Right ventricle myocardium inferior (tissue), 1 donor: ENCODE measurements at regions not wholly inside any gene's neighbourhood (a gene's known extent, or its start where the extent isn't known, plus 50 kb on each side); places are given as distances from the start of the nearest gene placed in this dataset.

Experiments used
- ATAC-seq: fragments of 200-7000 bp; cut with Tn5 transposase; one replicate; pipeline ENCODE4 v1.9.1; 2020; ENCODE audit warnings: mild to moderate bottlenecking, moderate library complexity
- DNase-seq: peaks from one replicate; pipeline ENCODE4 v3.0.0; 2021; ENCODE audit errors: missing footprints
- intact Hi-C: fragments of 100-400 bp; cut with DNase I; formaldehyde crosslinking; loops from one replicate; pipeline ENCODE4 v1.11.0; 2022
- donor health status: DM: no; HTN: yes; CAD: no; lungs with severe emphysema.

- intact Hi-C loops = no loop called here
- ATAC-seq = no peak
- DNase-seq = no peak
Observed at GRCh38 chr4:153120235-153120634, 84.0 kb upstream of the TRIM2 start.

GRCh38 chr4:153122855-153123254 lies 81.4 kb upstream of the TRIM2 start:
- intact Hi-C loops = no loop called here

DNA sequence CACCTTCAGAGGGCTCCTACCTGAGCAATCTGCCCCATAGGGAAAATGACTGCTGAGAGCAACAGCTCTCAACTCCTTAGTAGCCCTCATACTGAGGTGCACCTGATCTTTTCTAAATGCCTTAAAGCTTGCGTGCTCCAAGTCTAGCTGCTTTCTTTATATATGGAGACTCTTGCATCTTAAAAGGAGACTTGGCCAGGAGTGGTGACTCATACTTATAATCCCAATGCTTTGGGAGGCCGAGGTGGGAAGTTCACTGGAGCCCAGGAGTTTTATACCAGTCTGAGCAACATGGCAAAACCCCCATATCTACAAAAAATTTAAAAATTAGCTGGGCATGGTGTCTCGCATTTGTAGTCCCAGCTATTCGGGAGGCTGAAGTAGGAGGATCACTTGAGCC lies 78.1 kb upstream of the TRIM2 start:
- DNase-seq = no peak
- intact Hi-C loops = loop anchor here (5.0 kb wide), 1 partner anchor 279 kb away; no protein-coding TSS in a partner anchor
- no peak for ATAC-seq

More at GRCh38 chr4:153122855-153123254, 81.4 kb upstream of the TRIM2 start:
- DNase-seq = no peak
- no peak for ATAC-seq

GRCh38 chr4:153127760-153128494 lies 76.3 kb upstream of the TRIM2 start:
- peak; percentile 92 for DNase-seq
- peak; percentile 80 for ATAC-seq
- intact Hi-C loops = loop anchor here (1.0 to 5.0 kb wide), 2 partner anchors 45 to 281 kb away; no protein-coding TSS in a partner anchor

- ATAC-seq (no peak), DNase-seq (no peak)
- intact Hi-C loops = no loop called here
Observed at GRCh38 chr4:153131596-153131995, 72.6 kb upstream of the TRIM2 start.

GRCh38 chr4:153137159-153137558 lies 67.1 kb upstream of the TRIM2 start:
- intact Hi-C loops = no loop called here
- DNase-seq = no peak
- ATAC-seq = no peak

GRCh38 chr4:153137677-153138630 lies 66.3 kb upstream of the TRIM2 start:
- DNase-seq = no peak
- intact Hi-C loops = no loop called here
- no peak for ATAC-seq

GRCh38 chr4:153138736-153139135 lies 65.5 kb upstream of the TRIM2 start:
- DNase-seq (no peak), ATAC-seq (no peak)
- intact Hi-C loops = no loop called here

DNA sequence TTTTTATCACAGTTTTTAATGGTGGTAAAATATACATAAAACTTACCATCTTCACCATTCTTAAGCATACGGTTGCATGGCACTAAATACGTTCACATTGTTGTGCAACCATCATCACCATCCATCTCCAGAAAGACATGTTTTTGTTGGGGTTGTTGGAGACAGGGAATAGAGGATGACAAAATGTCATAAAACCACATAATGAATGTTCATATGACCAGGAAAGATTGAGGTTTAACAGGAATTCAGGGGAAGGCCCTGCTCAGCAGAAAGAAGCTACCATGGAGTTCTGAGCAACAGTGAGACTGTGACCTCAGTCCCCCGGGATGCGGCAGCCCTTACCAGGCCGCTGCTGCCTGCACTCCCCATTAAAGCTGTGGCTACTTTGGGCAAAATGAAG lies 63.9 kb upstream of the TRIM2 start:
- no peak for DNase-seq
- intact Hi-C loops = loop anchor here (10.0 kb wide), 2 partner anchors 65 to 435 kb away; partner anchors contain the start of gene TRIM2
- ATAC-seq = no peak

- no peak for ATAC-seq
- DNase-seq = no peak
- intact Hi-C loops = loop anchor here (10.0 kb wide), 2 partner anchors 64 to 434 kb away; partner anchors contain the start of gene TRIM2
Observed at GRCh38 chr4:153141238-153141637, 63.0 kb upstream of the TRIM2 start.

- intact Hi-C loops = loop anchor here (2.0 to 10.0 kb wide), 3 partner anchors 62 to 432 kb away; partner anchors contain the start of gene TRIM2
- DNase-seq (peak; percentile 73), ATAC-seq (peak; percentile 73)
Observed at GRCh38 chr4:153142700-153143438, 61.4 kb upstream of the TRIM2 start.

DNA sequence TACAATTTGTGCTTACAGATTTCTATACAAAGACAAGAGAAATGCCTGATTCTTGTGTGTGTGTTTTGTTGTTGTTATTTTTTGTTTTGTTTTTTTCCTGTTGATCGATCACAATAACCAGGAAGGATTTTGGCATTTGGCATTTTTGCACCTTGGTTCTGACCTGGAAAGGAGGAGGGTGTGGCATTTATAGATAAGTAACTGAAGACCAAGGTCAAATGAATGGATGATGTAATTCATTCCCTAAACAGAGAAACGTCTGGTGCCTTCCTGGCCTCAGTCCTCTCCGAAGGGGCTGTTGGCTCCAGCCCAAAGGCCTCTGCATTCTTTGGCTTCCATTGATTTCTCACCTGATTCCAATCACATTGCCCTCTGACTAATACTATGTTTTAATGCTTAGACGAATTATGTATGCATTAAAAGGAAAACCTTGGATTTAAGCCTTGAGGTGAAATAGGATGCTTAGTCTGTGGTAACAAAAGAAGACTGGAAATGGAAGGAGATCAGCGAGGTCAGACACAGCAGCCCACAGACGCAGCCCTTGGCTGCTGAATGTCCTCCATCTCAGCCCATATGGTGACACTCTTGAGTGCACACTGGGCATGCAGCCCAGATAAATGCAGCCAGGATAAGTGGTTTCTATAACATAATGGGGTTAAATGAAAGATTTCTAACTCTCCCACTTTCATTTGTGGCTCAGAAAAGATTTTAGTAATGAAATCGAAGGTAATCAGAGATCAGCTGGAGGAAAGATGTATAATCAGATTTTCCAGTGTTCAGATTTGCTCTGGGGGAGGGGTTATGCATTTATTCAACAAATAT lies 60.5 kb upstream of the TRIM2 start:
- DNase-seq (no peak), ATAC-seq (no peak)
- intact Hi-C loops = loop anchor here (2.0 to 10.0 kb wide), 3 partner anchors 61 to 431 kb away; partner anchors contain the start of gene TRIM2

DNA sequence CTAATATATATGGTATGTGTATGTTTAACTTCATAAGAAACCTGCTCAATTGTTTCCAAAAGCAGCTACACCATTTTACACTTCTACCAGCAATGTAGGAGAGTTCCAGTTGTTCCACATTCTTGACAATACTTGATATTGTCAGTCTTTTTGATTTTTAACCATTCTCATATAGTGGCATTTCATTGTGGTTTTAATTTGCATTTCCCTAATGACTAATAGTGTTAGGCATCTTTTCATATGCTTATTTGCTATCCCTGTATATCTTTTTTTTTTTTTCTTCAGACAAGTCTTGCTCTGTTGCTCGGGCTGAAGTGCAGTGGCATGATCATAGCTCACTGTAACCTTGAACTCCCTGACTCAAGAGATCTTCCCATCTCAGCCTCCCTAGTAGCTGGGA lies 58.2 kb upstream of the TRIM2 start:
- intact Hi-C loops = loop anchor here (10.0 kb wide), 2 partner anchors 59 to 429 kb away; partner anchors contain the start of gene TRIM2

GRCh38 chr4:153146961-153147360 lies 57.3 kb upstream of the TRIM2 start:
- intact Hi-C loops = loop anchor here (10.0 kb wide), 2 partner anchors 58 to 428 kb away; partner anchors contain the start of gene TRIM2
- DNase-seq (no peak), ATAC-seq (no peak)

More for the DNA sequence above, 58.2 kb upstream of the TRIM2 start:
- no peak for ATAC-seq
- no peak for DNase-seq

- no peak for ATAC-seq
- DNase-seq = no peak
- intact Hi-C loops = loop anchor here (10.0 kb wide), 2 partner anchors 56 to 426 kb away; partner anchors contain the start of gene TRIM2
Observed at GRCh38 chr4:153148791-153149190, 55.5 kb upstream of the TRIM2 start.

DNA sequence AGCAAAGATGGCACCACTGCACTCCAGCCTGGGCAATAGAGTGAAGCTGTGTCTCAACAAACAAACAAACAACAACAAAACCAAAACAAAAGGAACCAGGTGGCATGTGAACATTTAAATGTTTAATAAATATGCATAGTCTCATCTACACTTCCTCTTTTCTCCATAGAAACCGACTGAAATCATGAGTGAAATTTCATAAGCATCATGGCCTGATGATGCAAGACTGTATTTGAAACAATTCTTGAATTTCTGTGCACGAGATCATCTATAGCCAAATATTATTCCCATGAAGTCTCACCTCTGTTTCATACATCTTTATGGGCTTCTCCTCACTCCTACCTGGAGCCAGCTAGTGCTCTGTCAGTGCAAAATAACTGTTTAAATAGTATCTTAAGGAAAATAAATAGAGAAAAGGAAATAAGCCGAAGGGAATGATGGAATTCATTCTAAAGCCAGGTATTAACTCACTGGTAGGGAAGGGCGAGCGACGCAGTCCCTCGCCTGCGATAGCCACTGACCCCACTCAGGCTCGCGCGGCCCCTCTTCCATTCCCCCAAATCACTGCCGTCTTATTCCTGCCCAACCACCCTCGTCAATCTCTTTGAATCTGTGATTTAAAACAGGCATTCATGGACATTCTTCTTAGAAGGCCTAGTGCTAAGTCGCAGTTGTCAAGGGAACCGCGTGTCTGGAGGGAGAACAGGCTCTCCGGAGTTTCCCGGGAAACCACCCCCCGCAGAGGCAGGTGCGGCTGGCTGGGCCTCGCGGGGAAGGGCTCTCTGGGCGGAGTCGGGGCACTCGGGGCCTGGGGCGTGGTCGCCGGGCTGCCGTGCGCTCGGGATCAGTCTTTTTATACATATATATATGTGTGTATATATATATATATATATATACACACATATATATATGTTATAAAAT lies 52.4 kb upstream of the TRIM2 start:
- no peak for DNase-seq
- intact Hi-C loops = no loop called here
- no peak for ATAC-seq
